RWPE2 (cell line): ENCODE measurements at regions not wholly inside any gene's neighbourhood (a gene's known extent, or its start where the extent isn't known, plus 50 kb on each side); places are given as distances from the start of the nearest gene placed in this dataset.

Experiments
- ATAC-seq: fragments of 200-7000 bp; cut with Tn5 transposase; 3 replicates; pipeline ENCODE4 v1.9.1; 2021; ENCODE audit warnings: low read depth
- DNase-seq: peaks from one replicate; pipeline ENCODE4 v3.0.0-alpha.2; 2020; ENCODE audit warnings: low spot score
- H3K27ac ChIP-seq: fragments of 450-650 bp; 2 replicates; pipeline ENCODE4 v1.5.1; 2017; ENCODE audit warnings: mild to moderate bottlenecking; ENCODE audit not compliant: poor library complexity, severe bottlenecking
- H3K27me3 ChIP-seq: fragments of 250-450 bp; sonication (Bioruptor Pico); 2 replicates; pipeline ENCODE4 v1.5.1; 2021; ENCODE audit warnings: mild to moderate bottlenecking, moderate library complexity; ENCODE audit not compliant: insufficient read depth, poor library complexity, severe bottlenecking
- H3K36me3 ChIP-seq: fragments of 250-450 bp; sonication (Bioruptor Pico); 2 replicates; pipeline ENCODE4 v1.5.1; 2020; ENCODE audit warnings: low read depth, mild to moderate bottlenecking, moderate library complexity
- H3K4me1 ChIP-seq: fragments of 250-450 bp; sonication (Bioruptor Pico); 2 replicates; pipeline ENCODE4 v1.5.1; 2021; ENCODE audit warnings: mild to moderate bottlenecking, moderate library complexity; ENCODE audit not compliant: insufficient read depth, poor library complexity, severe bottlenecking
- H3K4me3 ChIP-seq: fragments of 250-450 bp; sonication (Bioruptor Pico); 2 replicates; pipeline ENCODE4 v1.5.1; 2021; ENCODE audit warnings: mild to moderate bottlenecking, moderate library complexity; ENCODE audit not compliant: severe bottlenecking
- H3K9me3 ChIP-seq: fragments of 250-450 bp; sonication (Bioruptor Pico); 2 replicates; pipeline ENCODE4 v1.5.1; 2021; ENCODE audit warnings: mild to moderate bottlenecking, moderate library complexity; ENCODE audit not compliant: severe bottlenecking
- TF ChIP-seq, protein P1 (sequence below): fragments of 450-650 bp; IDR thresholded peaks from one replicate; pipeline ENCODE4 v1.5.1; 2017; ENCODE audit warnings: mild to moderate bottlenecking, moderate library complexity; ENCODE audit not compliant: poor library complexity, severe bottlenecking

GRCh38 chr4:159051245-159052071 is 51.4 kb upstream of the RAPGEF2 start:
- ATAC-seq, result no peak

DNA sequence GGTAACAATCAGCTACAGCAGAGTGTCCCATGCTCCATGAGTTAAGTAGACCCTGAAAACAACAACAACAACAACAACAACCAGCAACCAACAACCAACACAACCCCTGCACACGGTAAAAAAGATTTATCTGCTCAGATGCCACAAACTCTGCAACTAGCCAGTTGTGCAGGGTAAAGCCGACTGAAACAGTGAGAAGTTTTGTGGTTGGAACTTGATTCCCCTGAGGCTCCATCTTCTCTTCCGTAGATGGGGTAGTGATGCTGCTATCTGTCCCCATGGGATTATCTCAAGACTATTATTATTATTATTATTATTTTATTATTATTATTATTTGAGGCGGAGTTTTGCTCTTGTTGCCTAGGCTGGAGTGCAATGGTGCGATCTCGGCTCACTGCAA is 50.6 kb upstream of the RAPGEF2 start:
- no peaks in the 10 kb centered on the region for H3K36me3 ChIP-seq
- DNase-seq (no peak), ATAC-seq (no peak)
- no peaks in the 10 kb centered on the region for H3K9me3 ChIP-seq
- TF ChIP-seq, protein P1, sequence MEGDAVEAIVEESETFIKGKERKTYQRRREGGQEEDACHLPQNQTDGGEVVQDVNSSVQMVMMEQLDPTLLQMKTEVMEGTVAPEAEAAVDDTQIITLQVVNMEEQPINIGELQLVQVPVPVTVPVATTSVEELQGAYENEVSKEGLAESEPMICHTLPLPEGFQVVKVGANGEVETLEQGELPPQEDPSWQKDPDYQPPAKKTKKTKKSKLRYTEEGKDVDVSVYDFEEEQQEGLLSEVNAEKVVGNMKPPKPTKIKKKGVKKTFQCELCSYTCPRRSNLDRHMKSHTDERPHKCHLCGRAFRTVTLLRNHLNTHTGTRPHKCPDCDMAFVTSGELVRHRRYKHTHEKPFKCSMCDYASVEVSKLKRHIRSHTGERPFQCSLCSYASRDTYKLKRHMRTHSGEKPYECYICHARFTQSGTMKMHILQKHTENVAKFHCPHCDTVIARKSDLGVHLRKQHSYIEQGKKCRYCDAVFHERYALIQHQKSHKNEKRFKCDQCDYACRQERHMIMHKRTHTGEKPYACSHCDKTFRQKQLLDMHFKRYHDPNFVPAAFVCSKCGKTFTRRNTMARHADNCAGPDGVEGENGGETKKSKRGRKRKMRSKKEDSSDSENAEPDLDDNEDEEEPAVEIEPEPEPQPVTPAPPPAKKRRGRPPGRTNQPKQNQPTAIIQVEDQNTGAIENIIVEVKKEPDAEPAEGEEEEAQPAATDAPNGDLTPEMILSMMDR, result no peak
- no peak overlapping the region for H3K4me3 ChIP-seq
- no peak overlapping the region for H3K27ac ChIP-seq
- H3K4me1 ChIP-seq, result no peaks in the 10 kb centered on the region
- H3K27me3 ChIP-seq, result no peaks in the 10 kb centered on the region

More at GRCh38 chr4:159051245-159052071, 51.4 kb upstream of the RAPGEF2 start:
- Histone ChIP-seq H3K9me3 (no peaks in the 10 kb centered on the region), H3K27ac (no peak overlapping the region), H3K4me3 (no peak overlapping the region), H3K36me3 (no peaks in the 10 kb centered on the region), H3K27me3 (no peaks in the 10 kb centered on the region), H3K4me1 (no peaks in the 10 kb centered on the region)
- TF ChIP-seq, protein P1, result no peak
- DNase-seq, result no peak
